ENCODE measurements at regions not wholly inside any gene's neighbourhood (a gene's known extent, or its start where the extent isn't known, plus 50 kb on each side); places are given as distances from the start of the nearest gene placed in this dataset.
"Not testable (repeated sequence)": the region's sequence is repeated elsewhere in the genome, so short reads cannot be mapped to it uniquely, and the experiment has no call there.

- not testable (repeated sequence) for TF ChIP-seq CTCF (conservative IDR thresholded peaks at IDR 0.05); EZH2 (IDR thresholded peaks at IDR 0.05; ENCODE audit: low read depth)
Observed at GRCh38 chr7:8890346-8890745, 456.9 kb downstream of the NXPH1 start.
